SW 1271 (cell line): ENCODE measurements at regions not wholly inside any gene's neighbourhood (a gene's known extent, or its start where the extent isn't known, plus 50 kb on each side); places are given as distances from the start of the nearest gene placed in this dataset.
"Not testable (repeated sequence)": the region's sequence is repeated elsewhere in the genome, so short reads cannot be mapped to it uniquely, and the experiment has no call there.

ENCODE experiments used
- DNase-seq, 2 experiments: peaks; one replicate each; lab custom pipeline; 2025; lab: John Stamatoyannopoulos, UW

- DNase-seq = no peak
These were observed 86.3 kb downstream of the GYPE start for GRCh38 chr4:143819029-143819428.

- DNase-seq = not testable (repeated sequence)
These were observed 87.5 kb downstream of the GYPE start for GRCh38 chr4:143817866-143818265.

DNA sequence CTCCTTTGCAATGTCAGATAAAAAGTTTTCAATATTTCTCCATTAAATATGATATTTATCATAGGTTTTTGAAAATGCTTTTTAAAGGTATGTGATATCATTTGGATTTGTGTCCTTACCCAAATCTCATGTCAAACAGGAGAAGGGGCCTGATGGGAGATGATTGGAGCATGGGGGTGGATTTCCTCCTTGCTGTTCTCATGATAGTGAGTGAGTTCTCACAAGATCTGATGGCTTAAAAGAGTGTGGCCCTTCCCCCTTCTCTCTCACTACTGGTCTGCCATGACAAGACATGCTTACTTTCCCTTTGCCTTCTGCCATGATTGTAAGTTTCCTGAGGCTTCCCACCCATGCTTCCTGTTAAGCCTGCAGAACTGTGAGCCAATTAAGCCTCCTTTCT lies 90.0 kb downstream of the GYPE start:
- DNase-seq = not testable (repeated sequence)

DNA sequence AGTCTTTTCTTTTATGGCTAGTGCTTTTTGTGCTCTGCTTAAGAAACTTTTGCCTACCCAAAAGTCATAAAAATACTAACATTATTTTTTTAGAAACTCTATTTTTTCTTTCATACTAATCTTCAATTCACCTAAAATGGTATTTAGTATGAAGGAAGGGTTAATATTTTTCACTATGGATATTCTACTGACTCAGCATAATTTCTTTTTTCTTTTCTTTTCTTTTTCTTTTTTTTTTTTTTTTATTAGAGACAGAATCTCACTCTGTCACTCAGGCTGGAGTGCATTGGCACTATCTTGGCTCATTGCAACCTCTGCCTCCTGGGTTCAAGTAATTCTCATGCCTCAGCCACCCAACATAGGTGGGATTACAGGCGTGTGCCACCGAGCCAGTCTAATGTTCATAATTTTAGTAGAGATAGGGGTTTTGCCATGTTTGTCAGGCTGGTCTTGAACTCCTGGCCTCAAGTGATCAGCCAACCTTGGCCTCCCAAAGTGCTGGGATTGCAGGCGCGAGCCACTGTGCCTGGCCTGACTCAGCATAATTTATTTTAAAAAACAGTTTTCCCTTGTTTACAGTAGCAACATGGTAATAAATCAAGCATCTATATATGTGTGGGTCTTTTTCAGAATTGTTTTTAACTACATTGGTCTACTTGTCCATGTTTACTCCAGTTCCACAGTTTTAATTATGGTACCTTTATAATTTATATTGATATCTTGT lies 91.8 kb downstream of the GYPE start:
- not testable (repeated sequence) for DNase-seq

DNA sequence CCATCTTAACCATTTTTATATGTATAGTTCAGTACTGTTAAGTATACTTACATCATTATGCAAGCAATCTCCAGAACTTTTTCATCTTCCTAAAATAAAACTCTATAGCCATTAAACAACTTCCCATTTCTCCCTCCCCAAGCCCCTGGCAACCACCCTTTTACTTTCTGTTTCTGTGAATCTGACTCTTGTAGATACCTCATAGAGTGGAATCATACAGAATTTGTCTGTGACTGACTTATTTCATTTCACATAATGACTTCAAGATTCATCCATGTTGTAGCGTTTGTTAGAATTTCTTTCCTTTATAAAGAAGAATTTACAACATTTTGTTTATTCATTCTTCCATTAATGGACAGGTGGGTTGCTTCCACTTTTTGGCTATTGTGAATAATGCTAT lies 91.2 kb upstream of the FREM3 start:
- DNase-seq = not testable (repeated sequence)

DNA sequence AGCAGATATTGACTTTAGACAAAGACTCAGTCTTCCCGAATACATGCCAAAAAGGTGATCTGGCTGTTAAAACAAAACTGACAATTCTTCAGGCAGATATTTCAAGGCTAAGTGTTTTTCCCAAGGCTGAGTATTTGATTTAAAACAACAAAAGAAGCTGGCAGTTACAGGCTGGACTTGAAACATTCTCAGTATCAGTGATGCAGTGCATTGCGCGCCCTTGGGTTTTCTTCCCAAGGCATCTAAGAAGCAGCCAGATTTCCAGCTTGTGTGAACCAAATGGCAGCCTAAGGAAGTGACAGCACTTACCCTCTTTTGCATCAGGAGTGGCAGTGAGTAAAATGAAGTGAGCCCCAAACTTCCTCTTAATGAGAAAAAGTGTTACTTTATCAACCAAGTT lies 90.0 kb upstream of the FREM3 start:
- DNase-seq = not testable (repeated sequence)

DNA sequence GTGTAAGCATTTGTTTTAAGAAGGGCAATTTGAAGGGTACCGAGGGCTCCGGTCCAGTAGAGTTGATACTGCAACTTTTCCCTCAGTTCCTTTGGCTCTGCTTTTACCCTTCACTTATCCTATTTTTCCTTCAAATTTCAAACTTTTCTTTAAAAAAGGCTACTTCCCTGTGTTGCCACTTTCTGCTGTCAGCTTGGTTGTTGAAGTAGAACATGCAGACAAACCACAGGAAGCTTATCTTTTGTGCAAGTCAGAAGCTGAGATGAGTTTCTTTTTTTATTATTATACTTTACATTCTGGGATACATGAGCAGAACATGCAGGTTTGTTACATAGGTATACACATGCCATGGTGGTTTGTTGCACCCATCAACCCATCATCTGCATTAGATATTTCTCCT lies 89.1 kb upstream of the FREM3 start:
- DNase-seq = not testable (repeated sequence)

DNA sequence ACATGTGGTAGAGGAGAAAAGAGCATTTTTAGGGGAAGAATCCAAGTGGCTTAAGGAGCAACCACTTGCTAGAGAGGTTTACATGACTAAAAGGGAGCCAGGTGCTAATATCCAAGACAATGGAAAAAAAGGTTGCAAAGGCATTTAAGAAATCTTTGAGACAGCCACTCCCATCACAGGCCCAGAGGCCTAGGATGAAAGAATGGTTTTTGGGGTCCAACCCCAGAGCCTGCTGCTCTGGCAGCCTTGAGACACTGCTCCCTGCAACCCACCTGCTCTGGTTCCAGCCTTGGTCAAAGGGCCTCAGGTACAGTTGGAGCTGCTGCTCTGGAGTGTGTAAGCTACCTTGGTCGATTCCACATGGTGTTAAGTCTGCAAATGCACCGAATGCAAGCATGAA lies 84.1 kb upstream of the FREM3 start:
- no peak for DNase-seq

DNA sequence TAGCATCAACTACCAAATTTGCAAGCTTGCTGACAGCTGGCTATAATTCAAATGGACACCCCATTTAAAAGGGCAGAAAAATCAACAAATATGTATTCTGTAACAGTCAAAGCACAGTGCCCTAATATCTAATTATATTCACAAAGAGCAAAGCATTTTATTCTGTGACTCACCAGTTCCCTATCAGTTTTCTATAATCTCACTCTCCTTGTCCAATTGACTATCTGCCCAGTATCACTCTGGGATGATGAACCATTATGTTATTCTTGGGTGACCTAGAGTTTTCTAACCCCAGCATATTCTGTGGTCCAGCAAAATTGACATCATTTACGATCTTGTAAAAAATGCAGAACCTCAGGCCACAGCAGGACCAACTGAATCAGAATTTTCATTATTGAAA lies 82.0 kb upstream of the FREM3 start:
- no peak for DNase-seq

DNA sequence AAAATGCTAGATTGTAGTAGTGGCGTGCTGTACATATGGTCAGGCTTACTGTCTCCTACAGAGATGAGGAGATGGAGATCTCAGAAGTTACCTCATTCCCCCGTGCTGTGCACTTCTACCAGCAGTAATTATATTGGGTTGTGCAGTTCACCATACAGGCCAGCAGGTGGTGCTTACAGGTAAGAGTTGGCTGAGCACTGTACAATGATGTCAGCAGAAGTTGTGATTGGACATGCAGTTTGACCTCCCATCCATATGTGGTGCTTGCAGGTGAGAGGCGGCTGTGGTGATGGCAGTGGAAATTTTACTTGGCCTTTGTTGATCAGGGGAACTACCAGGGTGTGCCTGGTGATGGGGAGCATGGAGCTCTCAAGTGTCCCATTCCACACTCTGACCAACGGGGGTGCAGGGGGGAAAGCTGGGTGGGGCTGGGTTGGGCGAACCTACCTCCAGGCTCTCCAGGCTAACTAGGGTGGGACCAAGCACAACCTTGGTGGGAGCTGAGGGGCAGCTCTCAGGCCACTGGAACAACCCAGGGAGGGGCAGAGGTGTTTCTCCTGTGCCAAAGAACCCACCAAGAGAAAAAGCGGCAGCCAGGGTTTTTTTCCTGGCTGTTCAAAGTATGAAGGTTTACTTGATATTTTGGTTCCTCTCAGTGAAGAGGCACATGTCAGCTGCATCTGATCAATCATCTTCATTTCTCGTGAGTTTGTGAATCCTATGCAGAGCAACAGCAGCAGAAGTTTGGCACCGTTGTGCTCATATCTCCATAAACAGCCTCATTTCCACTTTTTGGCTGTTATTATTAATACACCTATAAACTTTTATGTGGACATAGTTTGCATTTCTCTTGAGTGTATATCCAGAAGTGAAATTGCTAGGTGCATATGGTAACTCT lies 73.8 kb upstream of the FREM3 start:
- DNase-seq = peak; percentile 7 to 14

- no peak for DNase-seq
These were observed 70.8 kb upstream of the FREM3 start for GRCh38 chr4:143771269-143771668.

GRCh38 chr4:143768007-143768591 lies 67.6 kb upstream of the FREM3 start:
- peak in 1 of 2 experiments; percentile 56 for DNase-seq

GRCh38 chr4:143763587-143763986 lies 63.1 kb upstream of the FREM3 start:
- DNase-seq = no peak

DNA sequence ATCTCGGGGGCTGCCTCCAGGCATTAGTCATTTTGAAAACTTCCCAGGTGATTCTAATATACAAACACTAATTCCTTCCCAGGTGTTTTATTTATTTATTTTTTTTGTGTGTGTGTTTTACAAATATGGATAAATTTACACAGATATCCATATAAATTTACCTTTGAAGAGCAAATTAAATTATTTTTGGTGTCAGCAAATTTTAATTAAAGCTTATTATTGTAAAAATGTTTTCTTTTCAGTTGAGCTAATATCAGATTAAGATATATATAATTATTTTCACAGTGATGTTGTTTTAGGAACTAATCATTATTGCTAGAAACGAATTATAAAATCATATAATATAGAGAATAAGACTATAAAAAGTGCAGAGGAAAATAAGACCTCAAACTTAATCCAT lies 62.0 kb upstream of the FREM3 start:
- no peak for DNase-seq
